DND-41 (cell line): ENCODE measurements at regions not wholly inside any gene's neighbourhood (a gene's known extent, or its start where the extent isn't known, plus 50 kb on each side); places are given as distances from the start of the nearest gene placed in this dataset.

Source experiments
- ATAC-seq: fragments of 200-7000 bp; cut with Tn5 transposase; 3 replicates; pipeline ENCODE4 v1.9.1; 2021; ENCODE audit warnings: low read depth; ENCODE audit not compliant: insufficient read depth
- DNase-seq: peaks from one replicate; pipeline ENCODE4 v3.0.0-alpha.2; 2020
- H2AFZ ChIP-seq: 2 replicates; pipeline ENCODE4 v1.6.0; 2012; ENCODE audit warnings: low read depth, low read length
- H3K27ac ChIP-seq: 2 replicates; pipeline ENCODE4 v1.5.1; 2012; ENCODE audit warnings: low read length, inconsistent platforms
- H3K27me3 ChIP-seq: fragments of 200-600 bp; sonication (generic); 2 replicates; pipeline ENCODE4 v1.6.0; 2012; ENCODE audit warnings: low read length, mild to moderate bottlenecking, inconsistent platforms; ENCODE audit not compliant: insufficient read depth, poor library complexity
- H3K36me3 ChIP-seq: 2 replicates; pipeline ENCODE4 v1.5.1; 2012; ENCODE audit warnings: low read length, inconsistent platforms; ENCODE audit not compliant: insufficient read depth
- H3K4me1 ChIP-seq: 2 replicates; pipeline ENCODE4 v1.5.1; 2012; ENCODE audit warnings: mild to moderate bottlenecking, low read length; ENCODE audit not compliant: insufficient read depth
- H3K4me2 ChIP-seq: 2 replicates; pipeline ENCODE4 v1.6.0; 2012; ENCODE audit warnings: mild to moderate bottlenecking, moderate library complexity, low read length, inconsistent platforms; ENCODE audit not compliant: insufficient read depth
- H3K4me3 ChIP-seq, 2 experiments: fragments of 200-600 bp in 1 of 2; shearing (Covaris generic) in 1 of 2; 2 replicates each; pipeline ENCODE4 v1.5.1; 2012 to 2016; ENCODE audit warnings: inconsistent platforms in 2 of 2, low read length in 2 of 2, mild to moderate bottlenecking in 2 of 2, low read depth in 1 of 2, moderate library complexity in 1 of 2
- H3K79me2 ChIP-seq: 2 replicates; pipeline ENCODE4 v1.6.0; 2012; ENCODE audit warnings: low read length, inconsistent platforms; ENCODE audit not compliant: insufficient read depth
- H3K9ac ChIP-seq: 2 replicates; pipeline ENCODE4 v1.6.0; 2012; ENCODE audit warnings: low read depth, mild to moderate bottlenecking, inconsistent platforms, low read length, moderate library complexity
- H3K9me3 ChIP-seq: 2 replicates; pipeline ENCODE4 v1.5.1; 2012; ENCODE audit warnings: low read length, moderate library complexity, mild to moderate bottlenecking, inconsistent platforms; ENCODE audit not compliant: insufficient read depth, severe bottlenecking
- H4K20me1 ChIP-seq: 2 replicates; pipeline ENCODE4 v1.6.0; 2012; ENCODE audit warnings: low read length; ENCODE audit not compliant: insufficient read depth
- EZH2 ChIP-seq: IDR thresholded peaks from 3 replicates; pipeline ENCODE4 v1.6.1; 2012; ENCODE audit warnings: borderline replicate concordance, low read depth, mild to moderate bottlenecking, moderate library complexity, low read length, inconsistent platforms; ENCODE audit not compliant: severe bottlenecking
- TF ChIP-seq, protein P1 (sequence below): IDR thresholded peaks from 2 replicates; pipeline ENCODE4 v1.5.1; 2012; ENCODE audit warnings: borderline replicate concordance, low read length, moderate library complexity, mild to moderate bottlenecking; ENCODE audit not compliant: poor library complexity, severe bottlenecking; ENCODE audit errors: extremely low read depth

DNA sequence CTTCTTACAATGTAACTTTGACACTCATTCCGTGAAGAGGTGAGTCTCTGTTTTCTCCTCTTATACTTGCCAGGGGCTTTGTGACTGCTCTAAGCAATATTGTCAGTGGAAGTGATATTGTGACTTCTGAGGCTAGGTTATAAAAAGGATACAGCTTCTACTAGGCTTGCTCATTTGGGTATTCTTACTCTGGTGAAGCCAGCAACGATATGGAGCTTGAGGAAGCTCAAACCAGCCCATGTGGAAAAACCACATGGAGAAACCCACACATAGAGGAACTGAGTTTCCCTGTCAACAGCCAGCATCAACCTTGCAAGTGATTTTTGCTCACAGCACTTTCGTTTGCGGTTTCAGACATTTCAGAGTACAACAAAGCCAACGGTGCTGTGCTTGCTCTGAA is 149.6 kb upstream of the SEMA3E start:
- ATAC-seq, result no peak
- no peaks in the 10 kb centered on the region for H3K79me2 ChIP-seq
- H3K9me3 ChIP-seq, result no peaks in the 10 kb centered on the region
- H3K36me3 ChIP-seq, result no peaks in the 10 kb centered on the region
- no peak overlapping the region for H3K4me2 ChIP-seq
- TF ChIP-seq, protein P1, sequence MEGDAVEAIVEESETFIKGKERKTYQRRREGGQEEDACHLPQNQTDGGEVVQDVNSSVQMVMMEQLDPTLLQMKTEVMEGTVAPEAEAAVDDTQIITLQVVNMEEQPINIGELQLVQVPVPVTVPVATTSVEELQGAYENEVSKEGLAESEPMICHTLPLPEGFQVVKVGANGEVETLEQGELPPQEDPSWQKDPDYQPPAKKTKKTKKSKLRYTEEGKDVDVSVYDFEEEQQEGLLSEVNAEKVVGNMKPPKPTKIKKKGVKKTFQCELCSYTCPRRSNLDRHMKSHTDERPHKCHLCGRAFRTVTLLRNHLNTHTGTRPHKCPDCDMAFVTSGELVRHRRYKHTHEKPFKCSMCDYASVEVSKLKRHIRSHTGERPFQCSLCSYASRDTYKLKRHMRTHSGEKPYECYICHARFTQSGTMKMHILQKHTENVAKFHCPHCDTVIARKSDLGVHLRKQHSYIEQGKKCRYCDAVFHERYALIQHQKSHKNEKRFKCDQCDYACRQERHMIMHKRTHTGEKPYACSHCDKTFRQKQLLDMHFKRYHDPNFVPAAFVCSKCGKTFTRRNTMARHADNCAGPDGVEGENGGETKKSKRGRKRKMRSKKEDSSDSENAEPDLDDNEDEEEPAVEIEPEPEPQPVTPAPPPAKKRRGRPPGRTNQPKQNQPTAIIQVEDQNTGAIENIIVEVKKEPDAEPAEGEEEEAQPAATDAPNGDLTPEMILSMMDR, result no peak
- TF ChIP-seq EZH2, result no peak
- no peaks in the 10 kb centered on the region for H4K20me1 ChIP-seq
- H2AFZ ChIP-seq, result no peak overlapping the region
- no peak for DNase-seq
- H3K27me3 ChIP-seq, result no peaks in the 10 kb centered on the region
- no peaks in the 10 kb centered on the region for H3K4me1 ChIP-seq
- H3K27ac ChIP-seq, result no peak overlapping the region
- H3K9ac ChIP-seq, result no peak overlapping the region
- H3K4me3 ChIP-seq, result no peak overlapping the region

DNA sequence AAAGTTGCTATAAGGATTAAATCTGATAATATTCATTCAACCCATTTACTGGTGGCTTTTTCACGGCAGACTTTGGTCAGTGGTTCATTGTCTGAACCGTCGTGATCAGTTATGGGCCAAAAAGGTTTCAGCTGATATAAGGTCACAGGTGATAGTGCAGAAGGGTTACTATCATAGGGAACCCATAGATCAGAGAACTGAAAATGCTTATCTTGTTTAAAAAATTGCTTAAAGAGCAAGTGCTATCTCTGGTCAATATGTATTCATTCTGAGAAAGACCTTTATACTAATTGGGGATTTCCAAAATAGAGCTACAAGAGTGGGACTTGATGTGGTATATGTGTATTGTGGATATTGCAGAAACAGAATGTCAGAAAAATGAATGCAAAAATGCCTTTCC is 147.8 kb upstream of the SEMA3E start:
- no peaks in the 10 kb centered on the region for H3K9me3 ChIP-seq
- no peak overlapping the region for H3K9ac ChIP-seq
- H3K79me2 ChIP-seq, result no peaks in the 10 kb centered on the region
- ATAC-seq (no peak), DNase-seq (no peak)
- H3K27me3 ChIP-seq, result no peaks in the 10 kb centered on the region
- H4K20me1 ChIP-seq, result no peaks in the 10 kb centered on the region
- TF ChIP-seq, protein P1, result no peak
- no peak for TF ChIP-seq EZH2
- H3K4me2 ChIP-seq, result no peak overlapping the region
- no peaks in the 10 kb centered on the region for H3K36me3 ChIP-seq
- no peak overlapping the region for H3K27ac ChIP-seq
- H3K4me3 ChIP-seq, result no peak overlapping the region
- H3K4me1 ChIP-seq, result no peaks in the 10 kb centered on the region
- H2AFZ ChIP-seq, result no peak overlapping the region

DNA sequence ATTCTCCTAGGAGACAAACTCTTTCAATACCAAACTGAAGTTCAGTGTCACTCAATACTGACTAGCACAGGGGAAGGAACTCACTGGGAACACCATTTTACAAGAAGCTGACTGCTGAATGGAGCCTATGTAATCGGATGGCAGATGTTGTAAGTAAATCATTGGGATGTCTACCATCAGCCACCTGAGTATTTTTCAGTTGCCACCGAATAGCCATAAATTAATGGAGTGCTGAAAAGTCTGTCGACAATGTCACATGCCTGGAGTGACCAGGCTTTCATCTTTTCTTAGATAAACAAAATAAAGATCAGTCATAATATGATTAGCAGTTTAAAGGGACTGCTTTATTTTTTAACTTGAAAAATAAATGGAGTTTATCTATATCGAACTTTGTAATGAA is 145.9 kb upstream of the SEMA3E start:
- Histone ChIP-seq H3K4me1 (no peaks in the 10 kb centered on the region), H3K4me3 (no peak overlapping the region), H3K9ac (no peak overlapping the region), H3K79me2 (no peaks in the 10 kb centered on the region), H3K27ac (no peak overlapping the region), H3K36me3 (no peaks in the 10 kb centered on the region), H4K20me1 (no peaks in the 10 kb centered on the region), H3K4me2 (no peak overlapping the region), H3K27me3 (no peaks in the 10 kb centered on the region), H2AFZ (no peak overlapping the region), H3K9me3 (no peaks in the 10 kb centered on the region)
- DNase-seq (no peak), ATAC-seq (no peak)
- TF ChIP-seq, protein P1, result no peak
- no peak for TF ChIP-seq EZH2

DNA sequence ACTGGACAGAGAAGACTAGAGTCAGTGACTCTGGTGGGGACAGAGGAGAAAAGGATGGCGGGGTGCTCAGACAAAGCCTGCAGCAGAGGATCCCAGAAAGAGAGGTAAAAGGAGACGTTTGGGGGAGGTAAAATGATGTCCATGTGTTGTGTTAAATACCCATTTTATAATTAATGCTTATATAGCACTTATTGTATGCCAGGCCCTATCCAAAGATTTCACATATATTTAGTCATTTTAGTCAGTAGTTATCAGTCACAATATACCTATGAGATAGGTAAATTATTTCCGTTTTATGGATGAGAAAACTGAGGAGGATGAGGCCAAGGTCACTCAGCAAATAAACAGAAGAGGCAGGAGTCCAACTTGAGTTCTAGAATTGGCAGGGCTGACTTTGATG is 144.6 kb upstream of the SEMA3E start:
- TF ChIP-seq EZH2, result no peak
- TF ChIP-seq, protein P1, result no peak
- Histone ChIP-seq H3K4me1 (no peaks in the 10 kb centered on the region), H3K4me3 (no peak overlapping the region), H3K36me3 (no peaks in the 10 kb centered on the region), H3K9ac (no peak overlapping the region), H3K79me2 (no peaks in the 10 kb centered on the region), H3K27ac (no peak overlapping the region), H4K20me1 (no peaks in the 10 kb centered on the region), H3K9me3 (no peaks in the 10 kb centered on the region), H3K27me3 (no peaks in the 10 kb centered on the region), H3K4me2 (no peak overlapping the region), H2AFZ (no peak overlapping the region)
- no peak for DNase-seq
- ATAC-seq, result no peak
